NCI-H1436 (cell line): ENCODE measurements at regions not wholly inside any gene's neighbourhood (a gene's known extent, or its start where the extent isn't known, plus 50 kb on each side); places are given as distances from the start of the nearest gene placed in this dataset.
"Not testable (repeated sequence)": the region's sequence is repeated elsewhere in the genome, so short reads cannot be mapped to it uniquely, and the experiment has no call there.

Experiments used
- DNase-seq: peaks from one replicate; lab custom pipeline; 2025; lab: John Stamatoyannopoulos, UW

DNA sequence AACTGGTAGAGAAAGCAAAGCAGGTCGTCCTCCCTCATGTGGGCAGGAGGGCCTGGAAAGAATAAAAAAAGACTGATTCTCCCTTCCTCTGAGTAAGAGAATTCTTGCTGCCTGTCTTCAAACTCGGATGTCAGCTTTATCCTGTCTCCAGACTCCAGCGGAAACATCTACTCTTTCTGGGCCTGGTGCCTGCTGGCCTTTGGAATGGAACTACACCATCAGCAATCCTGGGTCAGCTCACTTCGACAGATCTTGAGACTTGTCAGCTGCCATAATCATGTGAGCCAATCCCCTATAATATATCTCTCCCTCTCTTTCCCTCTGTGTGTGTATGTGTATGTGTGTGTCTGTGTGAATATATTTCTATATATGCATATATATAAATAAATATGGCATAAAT lies 411.0 kb upstream of the DPP6 start:
- DNase-seq: no peak

DNA sequence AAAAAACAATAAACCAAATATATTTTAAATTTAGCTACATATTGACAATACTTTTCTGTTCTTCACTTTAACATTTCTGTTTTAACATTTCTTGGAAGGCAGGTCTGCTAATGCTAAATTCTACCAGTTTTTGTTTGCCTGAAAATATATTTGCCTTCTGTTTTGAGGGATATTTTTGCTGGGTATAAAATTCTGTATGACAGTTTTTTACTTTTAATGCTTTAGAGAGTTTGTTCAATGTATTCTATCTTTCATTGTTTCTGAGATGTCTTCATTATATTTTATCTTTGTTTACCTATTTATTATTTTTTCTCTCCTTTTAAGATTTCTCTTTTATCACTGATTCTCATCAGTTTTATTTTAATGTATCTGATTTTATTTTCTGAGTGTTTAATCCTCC lies 409.2 kb upstream of the DPP6 start:
- no peak for DNase-seq

DNA sequence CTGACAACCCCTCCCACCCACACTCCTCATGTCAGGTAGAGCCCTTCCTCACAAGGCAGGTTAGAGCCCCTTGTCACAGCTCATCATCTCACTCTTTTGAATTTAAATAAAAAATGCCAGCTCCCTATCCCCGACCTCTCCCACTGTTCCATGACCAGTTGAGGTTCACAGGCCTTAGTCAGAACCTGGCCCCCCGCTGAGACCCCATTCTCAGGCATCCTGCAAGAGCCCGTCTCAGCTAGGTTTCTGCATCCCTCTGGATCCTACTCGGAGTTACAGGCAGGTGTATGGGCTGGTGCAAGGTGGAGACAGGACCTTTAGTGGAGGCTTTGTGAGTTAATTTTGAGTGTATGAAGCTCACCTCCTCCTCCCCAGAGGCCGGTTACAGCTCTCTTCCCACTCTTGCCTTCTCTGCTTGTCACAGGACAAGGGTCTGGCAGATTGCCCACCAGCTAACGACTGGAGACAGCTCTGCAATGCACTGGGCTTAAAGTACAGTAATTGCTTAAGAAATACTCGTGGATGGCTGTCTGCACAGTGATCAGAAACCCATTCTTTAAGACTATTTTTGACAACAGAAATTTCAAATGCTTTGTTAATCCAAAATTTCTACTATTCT lies 394.9 kb upstream of the DPP6 start:
- DNase-seq: no peak

DNA sequence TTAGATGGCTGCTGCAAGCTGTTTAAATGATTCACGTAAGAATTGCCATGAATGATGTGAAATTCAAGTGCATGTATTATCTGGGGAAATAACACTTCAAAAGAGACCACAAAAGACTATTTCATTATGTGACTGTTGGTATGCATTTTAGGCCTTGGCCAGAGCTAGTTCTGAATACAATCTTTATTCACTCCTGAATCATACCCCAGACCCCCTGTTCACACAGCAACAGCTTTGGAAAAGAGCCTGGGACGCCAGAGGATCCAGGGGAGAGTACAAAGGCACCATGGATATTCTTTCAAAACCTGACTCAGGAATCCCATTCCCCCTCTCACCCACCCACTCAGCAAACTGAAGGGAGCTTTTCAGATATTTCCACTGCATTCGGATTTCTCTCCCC lies 377.1 kb upstream of the DPP6 start:
- DNase-seq: no peak

DNA sequence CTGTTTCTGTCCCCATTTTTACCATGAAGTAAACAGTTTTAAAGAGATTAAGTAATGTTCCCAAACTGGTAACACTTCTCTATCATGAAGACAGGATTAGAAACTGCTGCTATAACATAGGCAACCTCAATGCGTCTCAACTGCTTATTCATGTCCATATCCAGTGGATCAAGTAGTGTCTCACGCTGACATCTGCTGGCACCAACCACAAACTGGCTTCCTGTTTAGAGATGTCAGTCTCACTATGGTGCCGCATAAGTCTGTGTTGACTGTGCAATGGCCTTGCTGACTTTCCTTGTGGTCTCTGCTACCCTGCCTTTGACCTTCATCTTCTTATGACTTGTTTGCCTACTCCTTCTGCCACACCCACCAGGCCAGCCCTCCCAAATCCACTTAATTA lies 369.6 kb upstream of the DPP6 start:
- no peak for DNase-seq

DNA sequence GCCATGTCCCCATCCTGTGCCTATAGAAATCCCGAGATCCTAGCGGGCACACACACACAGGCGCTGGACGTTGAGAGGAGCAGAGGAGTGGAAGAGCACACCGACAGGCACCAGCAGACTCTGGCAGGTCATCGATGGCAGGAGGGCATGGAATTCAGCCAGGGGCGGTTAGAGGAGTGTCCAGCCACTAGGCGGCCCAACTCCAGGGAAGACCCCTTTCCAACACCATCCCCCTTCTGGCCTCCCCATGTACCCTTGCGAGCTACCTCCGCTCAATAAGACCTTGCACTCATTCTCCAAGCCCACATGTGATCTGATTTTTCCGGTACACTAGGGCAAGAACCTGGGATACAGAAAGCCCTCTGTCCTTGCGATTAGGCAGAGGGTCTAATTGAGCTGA lies 356.0 kb upstream of the DPP6 start:
- DNase-seq: no peak

DNA sequence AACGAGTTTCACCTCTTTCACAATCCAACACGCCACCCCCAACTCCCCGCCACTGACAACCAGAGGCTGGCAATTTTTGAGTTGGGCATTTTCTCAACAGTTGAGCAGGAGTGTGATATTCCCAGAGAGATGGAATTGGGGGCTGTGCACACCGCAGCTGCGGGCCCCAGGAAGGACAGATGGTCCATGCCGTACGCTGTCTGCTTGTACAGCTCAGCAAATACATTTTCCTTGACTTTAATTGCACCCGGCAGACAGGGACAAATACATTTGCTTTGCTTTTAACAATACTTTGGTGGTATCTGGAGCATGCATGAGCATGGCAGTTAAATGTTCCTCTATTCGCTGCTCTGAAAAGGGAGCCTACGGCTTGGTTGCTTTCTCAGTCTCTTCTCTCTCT lies 354.2 kb upstream of the DPP6 start:
- no peak for DNase-seq

DNA sequence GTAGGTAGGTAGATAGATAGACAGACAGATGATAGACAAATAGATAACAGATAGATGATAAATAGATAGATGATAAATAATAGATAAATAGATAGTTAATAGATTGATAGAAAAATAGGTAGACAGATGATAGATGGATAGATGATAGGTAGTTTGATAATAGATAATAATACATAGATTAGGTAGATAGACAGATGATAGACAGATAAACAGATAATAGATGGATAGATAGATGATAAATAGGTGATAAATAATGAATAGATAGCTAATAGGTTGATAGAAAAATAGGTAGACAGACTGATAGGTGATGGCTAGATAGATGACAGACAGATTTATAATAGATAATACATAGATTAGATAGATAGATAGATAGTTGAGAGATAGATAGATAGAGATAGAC lies 350.5 kb upstream of the DPP6 start:
- DNase-seq: no peak

DNA sequence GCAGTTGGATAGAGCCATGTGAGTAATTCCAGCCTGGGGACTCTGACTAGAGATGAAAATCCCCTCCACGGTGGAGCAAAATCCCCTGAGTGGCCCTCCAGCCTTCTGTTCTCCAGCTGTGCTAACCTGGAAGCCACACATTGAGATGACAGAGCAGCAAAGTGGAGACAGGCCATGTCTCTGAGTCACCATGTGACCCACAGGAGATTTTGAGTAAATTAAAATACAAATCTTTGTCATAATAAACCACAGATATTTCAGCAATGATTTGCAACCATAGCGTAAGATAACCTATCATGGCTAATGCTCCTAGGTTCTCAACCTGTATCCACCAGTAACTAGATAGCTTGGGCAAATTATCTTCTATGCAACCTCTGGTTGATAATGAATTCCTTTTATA lies 328.3 kb upstream of the DPP6 start:
- not testable (repeated sequence) for DNase-seq

DNA sequence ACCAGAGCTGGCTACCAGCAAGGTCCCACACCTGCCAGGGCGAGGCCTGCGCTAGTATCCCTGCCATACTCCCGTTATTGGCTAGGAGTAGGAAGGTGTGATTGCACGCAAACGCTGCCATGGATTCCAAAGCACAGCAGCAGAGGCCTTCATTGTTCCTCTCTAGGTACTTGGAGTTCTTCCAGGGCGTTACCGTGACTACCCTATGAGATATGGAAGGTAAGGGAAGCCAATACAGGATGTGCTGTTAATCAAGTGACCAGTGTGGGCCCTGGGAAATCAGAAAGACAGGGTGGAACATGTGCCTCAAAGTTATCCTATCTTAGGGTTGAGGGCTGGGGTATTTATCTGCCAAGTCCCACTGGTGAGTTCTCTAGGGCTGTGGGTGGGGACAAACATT lies 320.7 kb upstream of the DPP6 start:
- not testable (repeated sequence) for DNase-seq

DNA sequence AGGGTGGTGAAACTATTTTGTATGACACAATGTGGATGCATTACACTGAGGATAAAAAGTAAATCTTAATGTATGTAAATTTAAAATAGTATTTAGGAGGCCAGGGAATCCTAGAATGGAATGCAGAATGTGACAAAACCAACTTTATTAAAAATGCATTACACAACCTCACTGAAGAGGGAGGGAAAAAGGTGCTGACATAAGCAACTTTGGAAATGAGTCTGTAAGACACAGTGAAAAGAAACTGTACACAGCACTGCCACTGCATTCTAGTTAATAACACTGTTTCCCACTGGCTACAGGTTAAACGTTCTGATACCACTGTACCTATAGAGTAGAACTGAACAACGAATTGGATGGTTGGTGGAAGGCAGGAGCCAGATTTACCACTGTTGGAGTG lies 308.8 kb upstream of the DPP6 start:
- DNase-seq: not testable (repeated sequence)

DNA sequence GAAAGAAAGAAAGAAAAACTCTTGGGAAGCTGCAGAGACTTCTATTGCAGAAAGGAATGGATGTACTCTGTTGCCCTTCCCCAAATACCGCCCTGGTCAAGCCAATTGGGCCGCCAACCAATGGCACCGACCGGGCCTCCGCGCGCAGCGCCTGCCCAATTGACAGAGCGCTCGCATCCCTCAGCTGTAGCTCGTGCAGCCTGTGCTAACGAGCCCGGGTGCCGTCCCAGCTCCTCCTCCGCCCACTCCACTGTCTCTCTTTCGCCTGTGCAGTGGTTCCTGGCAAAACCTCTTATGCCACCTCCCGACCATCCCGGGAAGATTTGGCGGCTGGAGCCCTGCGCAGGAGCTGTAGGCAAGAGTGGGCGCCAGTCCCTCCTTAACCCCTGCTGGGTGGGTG lies 304.2 kb upstream of the DPP6 start:
- not testable (repeated sequence) for DNase-seq

DNA sequence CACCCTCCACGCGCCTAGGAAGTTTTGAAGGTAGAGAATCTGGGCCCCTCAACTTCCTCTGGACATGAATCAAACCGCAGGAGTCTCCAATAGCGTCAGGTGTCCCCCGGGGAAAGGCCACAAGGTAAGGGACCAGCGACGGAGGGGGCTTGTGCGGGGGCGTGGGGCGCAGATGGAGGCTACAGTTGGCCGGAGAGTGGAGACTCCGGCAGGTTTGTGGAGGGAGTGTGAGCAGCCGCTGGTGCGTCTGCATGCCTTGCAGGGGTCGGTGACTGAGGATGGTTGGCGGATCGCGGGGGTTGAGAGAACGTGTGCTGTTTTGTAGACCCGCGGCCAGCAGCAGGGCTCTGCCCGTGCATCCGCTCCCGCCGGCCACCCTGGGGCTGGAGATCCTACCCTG lies 303.3 kb upstream of the DPP6 start:
- not testable (repeated sequence) for DNase-seq

DNA sequence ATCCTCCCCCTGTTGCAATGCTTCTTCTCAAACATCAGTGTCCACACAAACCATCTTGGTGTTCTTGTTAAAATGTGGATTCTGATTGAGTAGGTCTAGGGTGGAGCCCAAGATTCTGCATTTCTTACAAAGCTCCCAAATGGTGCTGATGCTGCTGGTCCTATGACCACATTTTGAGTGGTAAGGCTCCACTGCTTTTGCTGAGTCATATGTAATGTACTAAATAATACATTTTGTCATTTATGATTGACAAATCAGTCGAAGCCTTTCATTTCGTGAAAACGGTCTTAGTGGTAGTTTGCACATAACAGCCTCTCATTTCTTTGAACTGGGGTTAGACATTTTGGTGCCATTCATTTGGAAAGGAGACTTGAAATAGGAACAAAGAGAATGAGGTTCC lies 286.3 kb upstream of the DPP6 start:
- not testable (repeated sequence) for DNase-seq

DNA sequence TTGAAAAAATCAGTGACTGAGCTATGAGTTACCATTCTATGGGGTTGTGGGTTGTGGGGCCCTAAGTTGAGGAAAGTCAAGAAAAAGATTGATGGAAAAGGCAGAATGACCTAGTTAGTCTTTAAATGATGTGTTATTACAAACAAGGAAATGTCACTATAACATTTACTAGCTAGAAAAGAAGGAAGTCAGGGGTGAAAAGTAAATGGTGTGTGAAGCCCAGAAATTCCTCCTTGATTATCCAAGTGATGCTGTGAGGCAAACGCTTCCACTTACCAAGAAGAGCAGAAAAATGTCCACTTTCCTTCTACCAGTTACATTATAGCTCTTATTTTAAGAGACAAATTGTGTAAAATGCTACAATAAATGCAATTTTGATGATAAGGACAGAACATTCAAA lies 285.3 kb upstream of the DPP6 start:
- DNase-seq: not testable (repeated sequence)

DNA sequence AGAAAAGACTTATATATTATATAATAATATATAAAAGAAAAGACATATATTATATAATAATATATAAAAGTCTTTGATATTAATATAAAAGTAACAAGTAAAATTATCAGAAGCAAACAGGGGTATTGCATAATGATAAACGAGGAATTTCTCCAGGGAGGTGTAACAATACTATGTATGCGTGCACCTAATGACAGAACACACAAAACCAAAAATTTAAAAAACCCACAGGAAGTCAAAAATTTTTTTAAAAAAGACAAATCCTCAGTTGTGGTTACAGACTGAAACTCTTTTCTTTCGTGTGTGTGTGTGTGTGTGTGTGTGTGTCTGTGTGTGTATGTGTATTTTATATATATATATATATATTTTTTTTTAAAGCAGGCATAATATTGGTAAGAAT lies 279.2 kb upstream of the DPP6 start:
- no peak for DNase-seq

DNA sequence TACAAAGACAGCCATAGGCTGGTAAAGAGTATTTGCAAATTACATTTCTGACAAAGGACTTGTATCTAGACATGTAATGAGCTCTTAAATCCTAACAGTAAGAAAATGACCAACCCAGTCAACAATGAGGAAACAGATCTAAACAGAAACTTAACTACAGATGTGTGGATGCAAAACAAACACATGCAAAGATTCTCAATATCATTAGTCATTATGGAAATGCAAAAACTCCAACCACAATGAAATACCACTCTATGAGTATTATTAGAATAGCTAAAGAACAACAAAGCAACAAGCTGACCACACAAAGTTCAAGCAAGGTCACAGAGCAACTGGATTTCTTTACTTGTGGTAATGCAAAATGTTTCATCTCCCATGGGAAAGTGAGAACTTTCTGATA lies 275.3 kb upstream of the DPP6 start:
- not testable (repeated sequence) for DNase-seq

DNA sequence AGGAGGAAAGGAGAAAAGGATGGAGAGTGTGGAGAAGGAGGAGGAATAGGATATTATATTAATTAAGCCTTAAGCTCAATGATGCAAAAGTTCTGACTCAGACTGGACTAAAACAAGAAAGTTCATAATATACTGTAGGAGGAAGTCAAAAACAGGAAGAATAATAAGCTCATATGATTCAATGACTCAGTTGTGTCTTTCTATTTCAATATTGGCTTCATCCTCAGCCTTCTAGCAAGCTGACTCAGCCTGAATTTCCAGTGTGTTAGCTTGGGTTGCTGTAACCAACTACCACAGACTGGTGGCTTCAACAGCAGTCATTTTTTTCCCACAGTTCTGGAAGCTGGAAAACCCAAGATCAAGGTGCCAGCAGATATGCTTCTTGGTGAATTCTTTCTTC lies 254.8 kb upstream of the DPP6 start:
- not testable (repeated sequence) for DNase-seq

DNA sequence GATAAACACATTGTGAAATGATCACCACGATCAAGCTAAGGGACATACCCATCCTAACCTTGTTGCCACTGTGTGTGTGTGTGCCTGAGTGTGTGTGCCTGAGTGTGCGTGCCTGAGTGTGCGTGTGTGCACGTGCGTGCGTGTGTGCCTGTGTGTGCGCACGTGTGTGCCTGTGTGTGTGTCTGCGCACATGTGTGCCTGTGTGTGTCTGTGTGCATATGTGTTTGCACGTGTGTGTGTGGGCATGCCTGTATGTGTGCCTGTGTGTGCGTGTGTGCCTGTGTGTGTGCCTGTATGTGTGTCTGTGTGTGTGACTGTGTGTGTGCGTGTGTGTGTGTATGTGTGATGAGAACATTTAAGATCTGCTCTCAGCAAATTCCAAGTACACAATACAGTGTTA lies 244.1 kb upstream of the DPP6 start:
- DNase-seq: no peak

DNA sequence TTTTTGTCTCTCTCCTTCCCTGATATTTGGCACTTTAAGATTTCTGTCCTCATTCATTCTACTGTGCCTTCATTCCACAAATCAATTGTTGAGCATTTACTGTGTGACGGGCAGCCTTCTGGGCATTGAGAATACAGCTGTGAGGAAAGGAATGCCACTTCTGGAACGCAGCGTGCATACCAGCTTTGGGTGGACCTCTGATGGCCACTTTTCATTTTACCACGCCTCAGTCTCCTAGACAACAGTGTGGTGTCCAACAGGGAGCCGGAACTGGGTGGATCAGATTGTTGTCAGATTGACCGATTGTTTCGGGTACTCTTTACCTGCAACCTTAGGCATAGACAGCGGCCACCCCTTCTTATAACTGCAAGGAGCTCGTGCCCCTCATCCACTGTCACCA lies 222.7 kb upstream of the DPP6 start:
- no peak for DNase-seq

DNA sequence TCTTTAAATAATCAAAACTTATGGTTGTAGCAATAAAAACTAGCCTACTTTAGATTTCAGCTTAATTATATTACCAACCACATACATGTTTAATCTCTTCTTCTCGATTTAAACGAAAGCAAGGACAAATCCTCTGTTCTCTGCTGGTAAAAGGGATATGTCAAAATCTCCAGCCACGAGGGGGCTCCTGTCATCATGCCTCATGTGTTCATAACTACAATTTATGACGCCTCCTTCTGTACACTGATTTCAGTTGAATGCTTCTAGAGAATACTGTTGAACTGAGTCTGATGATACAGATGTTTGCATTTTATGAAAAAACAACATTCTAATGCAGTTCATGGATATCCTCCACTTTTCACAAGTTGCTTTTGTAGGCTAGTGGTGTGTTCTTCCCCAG lies 220.0 kb upstream of the DPP6 start:
- DNase-seq: no peak

DNA sequence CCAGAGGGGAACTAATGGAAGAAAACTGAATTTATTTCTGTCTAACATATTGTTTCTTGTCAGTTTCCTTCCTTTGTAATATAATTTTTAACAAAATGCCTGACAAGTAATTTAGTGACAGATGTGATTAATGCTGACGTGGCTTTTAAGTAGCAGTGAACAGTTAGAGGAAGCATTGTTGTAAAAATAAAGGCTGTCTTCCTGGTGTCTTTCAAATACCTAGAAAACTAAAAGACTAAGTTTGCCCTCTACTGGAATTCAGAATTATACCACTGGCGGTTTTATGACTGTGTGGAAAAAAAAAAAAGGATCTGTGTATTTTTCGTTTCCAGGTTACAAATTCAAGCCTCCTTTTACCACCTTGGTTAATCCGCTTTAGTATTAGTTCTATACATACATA lies 217.1 kb upstream of the DPP6 start:
- DNase-seq: no peak

DNA sequence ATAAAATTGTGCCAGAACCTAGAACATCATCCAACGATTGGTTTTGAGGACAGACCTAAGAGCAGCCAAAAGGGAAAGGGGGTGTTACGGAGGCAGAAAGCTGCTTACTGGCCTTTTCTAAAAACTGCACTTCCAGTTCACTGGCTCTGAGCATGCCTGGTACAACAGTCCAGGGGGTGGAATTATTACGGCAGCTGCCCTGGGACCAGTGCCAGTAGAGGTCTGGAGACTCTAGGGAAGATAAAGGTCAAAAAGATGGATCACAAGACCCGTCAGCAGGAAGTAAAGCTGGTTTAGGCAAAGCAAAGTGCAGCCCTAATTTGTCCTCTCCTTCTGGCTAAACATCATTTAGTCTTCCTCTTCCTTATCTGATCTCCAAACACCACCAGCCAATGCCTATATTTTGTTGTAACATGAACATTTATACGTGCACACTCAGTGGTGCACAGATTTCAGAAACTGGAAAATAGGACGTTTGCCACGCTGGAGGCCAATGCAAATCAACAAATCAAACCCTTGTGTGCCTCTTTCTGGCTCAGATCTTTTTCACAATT lies 216.4 kb upstream of the DPP6 start:
- no peak for DNase-seq

DNA sequence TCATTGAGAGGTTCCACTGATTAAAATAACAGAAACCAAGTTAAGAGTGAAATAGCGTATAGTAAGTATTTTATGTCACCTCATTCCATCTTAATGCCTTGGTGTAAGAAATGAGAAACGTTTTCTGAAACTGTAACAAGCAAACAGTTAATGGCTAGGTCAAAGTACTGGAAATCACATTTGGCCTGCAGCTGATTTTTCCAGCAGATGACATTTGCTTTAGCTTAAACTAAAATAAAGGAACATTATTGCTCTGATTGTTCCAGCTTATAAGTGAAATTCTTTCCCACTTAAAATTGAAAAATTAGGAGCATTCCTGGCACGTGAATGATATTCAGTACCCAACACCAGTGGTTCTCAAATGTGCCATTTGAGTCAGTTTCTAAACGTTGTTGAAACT lies 213.6 kb upstream of the DPP6 start:
- no peak for DNase-seq

DNA sequence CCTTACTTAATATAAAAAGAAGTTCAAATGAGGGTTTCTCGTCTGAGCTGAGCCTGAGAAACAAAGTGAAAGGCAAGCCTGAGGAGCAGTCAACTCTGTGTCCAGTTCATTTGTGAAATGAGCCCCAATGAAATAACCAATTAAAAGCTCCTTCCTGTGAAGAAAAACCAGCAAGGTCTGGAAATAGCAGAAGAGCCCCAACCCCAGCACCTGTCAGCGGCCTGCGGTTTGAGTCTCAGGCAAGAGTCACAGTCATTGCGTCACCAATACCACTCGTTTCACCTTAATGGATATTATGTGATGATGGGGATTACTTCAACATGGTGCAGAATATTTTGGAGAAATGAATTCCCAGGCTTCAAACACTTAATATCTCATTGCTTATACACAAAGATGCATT lies 211.3 kb upstream of the DPP6 start:
- no peak for DNase-seq
